ENCODE measurements at regions not wholly inside any gene's neighbourhood (a gene's known extent, or its start where the extent isn't known, plus 50 kb on each side); places are given as distances from the start of the nearest gene placed in this dataset.
"Not testable (repeated sequence)": the region's sequence is repeated elsewhere in the genome, so short reads cannot be mapped to it uniquely, and the experiment has no call there.

GRCh38 chr3:55264919-55265318 is 222.2 kb downstream of the WNT5A start:
- Mint-ChIP-seq H3K4me3 (no peak overlapping the region), H3K27ac (no peak overlapping the region), H3K4me1 (ENCODE audit: low read depth) (no peaks in the 10 kb centered on the region), H3K36me3 (ENCODE audit: low read depth) (no peaks in the 10 kb centered on the region), H3K27me3 (no peaks in the 10 kb centered on the region), H3K9me3 (peaks cover 5% of the 10 kb centered on the region)
- intact Hi-C loops (cut with micrococcal nuclease) = no loop called here

- H3K4me1 Mint-ChIP-seq (ENCODE audit: low read depth) = no peaks in the 10 kb centered on the region
- H3K36me3 Mint-ChIP-seq (ENCODE audit: low read depth) = no peaks in the 10 kb centered on the region
- H3K9me3 Mint-ChIP-seq = peaks cover 35% of the 10 kb centered on the region
- H3K27me3 Mint-ChIP-seq = no peaks in the 10 kb centered on the region
- H3K27ac Mint-ChIP-seq = no peak overlapping the region
- intact Hi-C loops (cut with micrococcal nuclease) = no loop called here
- no peak overlapping the region for H3K4me3 Mint-ChIP-seq
Observed at GRCh38 chr3:55252921-55253320, 234.2 kb downstream of the WNT5A start.

- H3K4me1 Mint-ChIP-seq (ENCODE audit: low read depth); intact Hi-C loops (cut with micrococcal nuclease); H3K27ac Mint-ChIP-seq; H3K27me3 Mint-ChIP-seq; H3K4me3 Mint-ChIP-seq; H3K36me3 Mint-ChIP-seq (ENCODE audit: low read depth): not testable (repeated sequence)
- H3K9me3 Mint-ChIP-seq = peaks cover 39% of the 10 kb centered on the region
Observed at GRCh38 chr3:55249156-55249555, 237.9 kb downstream of the WNT5A start.

- Mint-ChIP-seq H3K27me3 (no peaks in the 10 kb centered on the region), H3K9me3 (peaks cover 39% of the 10 kb centered on the region), H3K4me3 (no peak overlapping the region), H3K4me1 (ENCODE audit: low read depth) (no peaks in the 10 kb centered on the region), H3K27ac (no peak overlapping the region), H3K36me3 (ENCODE audit: low read depth) (no peaks in the 10 kb centered on the region)
- intact Hi-C loops (cut with micrococcal nuclease) = no loop called here
Observed at GRCh38 chr3:55247666-55248065, 239.4 kb downstream of the WNT5A start.

- Mint-ChIP-seq H3K4me1 (ENCODE audit: low read depth) (no peaks in the 10 kb centered on the region), H3K4me3 (no peak overlapping the region), H3K27me3 (no peaks in the 10 kb centered on the region), H3K36me3 (ENCODE audit: low read depth) (no peaks in the 10 kb centered on the region), H3K9me3 (peaks cover 27% of the 10 kb centered on the region), H3K27ac (no peak overlapping the region)
- intact Hi-C loops (cut with micrococcal nuclease) = no loop called here
Observed at GRCh38 chr3:55246033-55246432, 241.1 kb downstream of the WNT5A start.

GRCh38 chr3:55245351-55245750 is 241.8 kb downstream of the WNT5A start:
- Mint-ChIP-seq H3K4me1 (ENCODE audit: low read depth) (no peaks in the 10 kb centered on the region), H3K9me3 (peaks cover 27% of the 10 kb centered on the region), H3K27ac (no peak overlapping the region), H3K4me3 (no peak overlapping the region), H3K36me3 (ENCODE audit: low read depth) (no peaks in the 10 kb centered on the region), H3K27me3 (no peaks in the 10 kb centered on the region)
- intact Hi-C loops (cut with micrococcal nuclease) = no loop called here

- no peaks in the 10 kb centered on the region for H3K27me3 Mint-ChIP-seq
- intact Hi-C loops (cut with micrococcal nuclease) = no loop called here
- H3K4me3 Mint-ChIP-seq = no peak overlapping the region
- no peaks in the 10 kb centered on the region for H3K4me1 Mint-ChIP-seq (ENCODE audit: low read depth)
- peaks cover 19% of the 10 kb centered on the region for H3K9me3 Mint-ChIP-seq
- no peaks in the 10 kb centered on the region for H3K36me3 Mint-ChIP-seq (ENCODE audit: low read depth)
- H3K27ac Mint-ChIP-seq = no peak overlapping the region
Observed at GRCh38 chr3:55244247-55244646, 242.9 kb downstream of the WNT5A start.

- Mint-ChIP-seq H3K36me3 (ENCODE audit: low read depth) (no peaks in the 10 kb centered on the region), H3K27ac (no peak overlapping the region), H3K9me3 (peaks cover 19% of the 10 kb centered on the region), H3K27me3 (no peaks in the 10 kb centered on the region), H3K4me1 (ENCODE audit: low read depth) (no peaks in the 10 kb centered on the region), H3K4me3 (no peak overlapping the region)
- intact Hi-C loops (cut with micrococcal nuclease) = no loop called here
Observed at GRCh38 chr3:55243678-55244077, 243.4 kb downstream of the WNT5A start.

GRCh38 chr3:55242921-55243320 is 244.2 kb downstream of the WNT5A start:
- Mint-ChIP-seq H3K9me3 (peaks cover 15% of the 10 kb centered on the region), H3K27me3 (no peaks in the 10 kb centered on the region), H3K36me3 (ENCODE audit: low read depth) (no peaks in the 10 kb centered on the region), H3K4me3 (no peak overlapping the region), H3K27ac (no peak overlapping the region), H3K4me1 (ENCODE audit: low read depth) (no peaks in the 10 kb centered on the region)
- intact Hi-C loops (cut with micrococcal nuclease) = no loop called here

GRCh38 chr3:55241098-55241497 is 246.0 kb downstream of the WNT5A start:
- no peak overlapping the region for H3K27ac Mint-ChIP-seq
- H3K9me3 Mint-ChIP-seq = peaks cover 18% of the 10 kb centered on the region
- intact Hi-C loops (cut with micrococcal nuclease) = no loop called here
- H3K4me1 Mint-ChIP-seq (ENCODE audit: low read depth) = no peaks in the 10 kb centered on the region
- H3K27me3 Mint-ChIP-seq = no peaks in the 10 kb centered on the region
- H3K36me3 Mint-ChIP-seq (ENCODE audit: low read depth) = no peaks in the 10 kb centered on the region
- H3K4me3 Mint-ChIP-seq = no peak overlapping the region

- intact Hi-C loops (cut with micrococcal nuclease) = no loop called here
- no peaks in the 10 kb centered on the region for H3K36me3 Mint-ChIP-seq (ENCODE audit: low read depth)
- H3K27me3 Mint-ChIP-seq = no peaks in the 10 kb centered on the region
- peaks cover 27% of the 10 kb centered on the region for H3K9me3 Mint-ChIP-seq
- no peak overlapping the region for H3K4me3 Mint-ChIP-seq
- H3K4me1 Mint-ChIP-seq (ENCODE audit: low read depth) = no peaks in the 10 kb centered on the region
- H3K27ac Mint-ChIP-seq = no peak overlapping the region
Observed at GRCh38 chr3:55235416-55235815, 251.7 kb downstream of the WNT5A start.

- Mint-ChIP-seq H3K4me3 (no peak overlapping the region), H3K4me1 (ENCODE audit: low read depth) (no peaks in the 10 kb centered on the region), H3K27me3 (no peaks in the 10 kb centered on the region), H3K9me3 (peaks cover 7% of the 10 kb centered on the region), H3K27ac (no peak overlapping the region), H3K36me3 (ENCODE audit: low read depth) (no peaks in the 10 kb centered on the region)
- intact Hi-C loops (cut with micrococcal nuclease) = no loop called here
Observed at GRCh38 chr3:55226696-55227095, 260.4 kb downstream of the WNT5A start.

- H3K9me3 Mint-ChIP-seq = peaks cover 47% of the 10 kb centered on the region
- no peaks in the 10 kb centered on the region for H3K36me3 Mint-ChIP-seq (ENCODE audit: low read depth)
- H3K4me3 Mint-ChIP-seq = no peak overlapping the region
- H3K27me3 Mint-ChIP-seq = no peaks in the 10 kb centered on the region
- H3K4me1 Mint-ChIP-seq (ENCODE audit: low read depth) = peaks cover 8% of the 10 kb centered on the region
- intact Hi-C loops (cut with micrococcal nuclease) = no loop called here
- H3K27ac Mint-ChIP-seq = no peak overlapping the region
Observed at GRCh38 chr3:55218577-55218976, 268.5 kb downstream of the WNT5A start.

- Mint-ChIP-seq H3K36me3 (ENCODE audit: low read depth) (no peaks in the 10 kb centered on the region), H3K27me3 (no peaks in the 10 kb centered on the region), H3K4me1 (ENCODE audit: low read depth) (no peaks in the 10 kb centered on the region), H3K27ac (no peak overlapping the region), H3K4me3 (no peak overlapping the region), H3K9me3 (no peaks in the 10 kb centered on the region)
- intact Hi-C loops (cut with micrococcal nuclease) = no loop called here
Observed at GRCh38 chr3:55207744-55208143, 279.4 kb downstream of the WNT5A start.

- H3K36me3 Mint-ChIP-seq (ENCODE audit: low read depth) = no peaks in the 10 kb centered on the region
- no peaks in the 10 kb centered on the region for H3K27me3 Mint-ChIP-seq
- H3K4me1 Mint-ChIP-seq (ENCODE audit: low read depth) = no peaks in the 10 kb centered on the region
- intact Hi-C loops (cut with micrococcal nuclease) = no loop called here
- no peaks in the 10 kb centered on the region for H3K9me3 Mint-ChIP-seq
- H3K4me3 Mint-ChIP-seq = no peak overlapping the region
- no peak overlapping the region for H3K27ac Mint-ChIP-seq
Observed at GRCh38 chr3:55205990-55206389, 278.1 kb upstream of the LRTM1 start.

Data from dendritic cell treated with granulocyte-macrophage colony-stimulating factor and Interleukin-4, amounts not matched to agents 40 ng/mL and 50 ng/mL, for 4 days (primary cell).